BJ (cell line): ENCODE measurements at regions not wholly inside any gene's neighbourhood (a gene's known extent, or its start where the extent isn't known, plus 50 kb on each side); places are given as distances from the start of the nearest gene placed in this dataset.
"Not testable (repeated sequence)": the region's sequence is repeated elsewhere in the genome, so short reads cannot be mapped to it uniquely, and the experiment has no call there.

Source experiments
- CTCF ChIA-PET: fragments of 350-600 bp; formaldehyde crosslinking; extraction: SDS; loops from one replicate; lab custom pipeline; 2021; ENCODE audit warnings: antibody characterized with exemption, inconsistent platforms; lab: Yijun Ruan, JAX
- POLR2A ChIA-PET: fragments of 300-600 bp; sonication (Branson Sonifier 250); formaldehyde crosslinking; extraction: SDS; loops from one replicate; lab custom pipeline; 2021; ENCODE audit warnings: antibody characterized with exemption; lab: Charles Lee
- DNase-seq: peaks from one replicate; pipeline ENCODE4 v3.0.0-alpha.2; 2011; ENCODE audit warnings: low read depth
- H3K27me3 ChIP-seq: 2 replicates; pipeline ENCODE4 v1.6.0; 2011; ENCODE audit warnings: low read length; ENCODE audit not compliant: control insufficient read depth, insufficient read depth
- H3K36me3 ChIP-seq: 2 replicates; pipeline ENCODE4 v1.5.1; 2011; ENCODE audit warnings: low read length; ENCODE audit not compliant: control insufficient read depth, insufficient read depth
- H3K4me3 ChIP-seq: 2 replicates; pipeline ENCODE4 v1.5.1; 2011; ENCODE audit warnings: low read depth, mild to moderate bottlenecking, control low read depth, low read length
- CTCF ChIP-seq: IDR thresholded peaks from 2 replicates; pipeline ENCODE4 v1.5.1; 2011; ENCODE audit warnings: low read depth, mild to moderate bottlenecking, control low read depth, inconsistent platforms, low read length, moderate library complexity; ENCODE audit not compliant: insufficient read depth

GRCh38 chr2:56583796-56584315 lies 400.1 kb downstream of the CCDC85A start:
- ChIA-PET POLR2A (no interaction called here), CTCF (interaction anchor here (0.8 kb wide), 1 partner anchor 17 kb away, joined by 3 read pairs; no protein-coding TSS in a partner anchor)
- Histone ChIP-seq H3K4me3 (no peak overlapping the region), H3K27me3 (no peaks in the 10 kb centered on the region), H3K36me3 (no peaks in the 10 kb centered on the region)
- no peak for TF ChIP-seq CTCF
- no peak for DNase-seq

- ChIA-PET POLR2A (no interaction called here), CTCF (interaction anchor here (1.0 kb wide), 1 partner anchor 11 kb away, joined by 3 read pairs; no protein-coding TSS in a partner anchor)
- no peak for DNase-seq
- Histone ChIP-seq H3K4me3 (no peak overlapping the region), H3K27me3 (no peaks in the 10 kb centered on the region), H3K36me3 (no peaks in the 10 kb centered on the region)
- TF ChIP-seq CTCF = no peak
Observed at GRCh38 chr2:56587456-56587855, 403.7 kb downstream of the CCDC85A start.

- Histone ChIP-seq H3K36me3 (no peaks in the 10 kb centered on the region), H3K4me3 (no peak overlapping the region), H3K27me3 (no peaks in the 10 kb centered on the region)
- ChIA-PET POLR2A (no interaction called here), CTCF (no interaction called here)
- TF ChIP-seq CTCF = no peak
- no peak for DNase-seq
Observed at GRCh38 chr2:56589194-56589593, 405.4 kb downstream of the CCDC85A start.

- Histone ChIP-seq H3K36me3 (no peaks in the 10 kb centered on the region), H3K4me3 (no peak overlapping the region), H3K27me3 (no peaks in the 10 kb centered on the region)
- DNase-seq = no peak
- no peak for TF ChIP-seq CTCF
- CTCF ChIA-PET = no interaction called here
- POLR2A ChIA-PET = no interaction called here
Observed at GRCh38 chr2:56589835-56590234, 406.0 kb downstream of the CCDC85A start.

- no peak for DNase-seq
- no peak for TF ChIP-seq CTCF
- POLR2A ChIA-PET = no interaction called here
- Histone ChIP-seq H3K4me3 (no peak overlapping the region), H3K36me3 (no peaks in the 10 kb centered on the region), H3K27me3 (no peaks in the 10 kb centered on the region)
- CTCF ChIA-PET = no interaction called here
Observed at GRCh38 chr2:56590611-56591010, 406.8 kb downstream of the CCDC85A start.

GRCh38 chr2:56606086-56606485 lies 422.3 kb downstream of the CCDC85A start:
- DNase-seq, H3K27me3 ChIP-seq, CTCF ChIA-PET, H3K4me3 ChIP-seq, H3K36me3 ChIP-seq, POLR2A ChIA-PET: not testable (repeated sequence)
